ENCODE measurements at regions not wholly inside any gene's neighbourhood (a gene's known extent, or its start where the extent isn't known, plus 50 kb on each side); places are given as distances from the start of the nearest gene placed in this dataset.

DNA sequence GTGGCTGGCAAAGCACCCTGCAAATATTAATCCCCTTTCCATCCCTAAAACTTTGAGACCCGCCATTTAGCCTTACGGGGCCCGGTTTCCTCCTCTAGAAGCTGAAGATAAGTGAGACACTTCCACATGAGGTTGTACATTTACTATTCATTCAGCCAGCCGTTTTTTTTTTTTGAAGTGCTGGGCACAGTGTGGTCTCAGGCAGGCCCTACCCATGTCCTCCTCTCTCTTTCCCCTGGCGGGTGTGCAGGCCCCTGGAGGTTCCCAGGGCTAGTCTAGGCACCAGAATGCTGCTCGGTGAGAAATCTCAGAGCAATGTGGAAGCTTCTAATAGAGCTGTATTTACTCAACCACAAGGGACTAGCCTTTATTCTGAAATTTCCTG is 107.4 kb upstream of the LARP1 start:
- Histone ChIP-seq H3K23me2 (ENCODE audit: low read depth, low read length) (peaks cover 2% of the 10 kb centered on the region; the same call in 1 of the 2 replicates), H3K23ac (ENCODE audit: insufficient read length) (no peak overlapping the region), H3K18ac (ENCODE audit: extremely low read depth, low read length) (no peak overlapping the region), H3K79me1 (ENCODE audit: low read depth, low read length) (no peaks in the 10 kb centered on the region), H2BK120ac (replicated peaks; ENCODE audit: low read depth, low read length) (no peak overlapping the region), H3K27me3 (replicated peaks in 1 of 4; ENCODE audit: control insufficient read depth in 3 of 4, extremely low read depth in 1 of 4, insufficient read depth in 3 of 4, low read length in 3 of 4) (peaks cover 0 to 19% (median 12%) of the 10 kb centered on the region in 4 experiments; a peak in 5 of 7 replicates), H2BK15ac (ENCODE audit: low read length) (no peak overlapping the region), H3K4ac (replicated peaks; ENCODE audit: insufficient read length, low read depth, low read length) (no peak overlapping the region), H3K9ac (replicated peaks in 1 of 4; ENCODE audit: extremely low read depth in 1 of 4, low read depth in 3 of 4, low read length in 3 of 4) (0 out of 7 replicates have a peak overlapping the region, but pooled peaks of 2 of the 4 experiments have one; percentile 5 to 9), H2BK20ac (ENCODE audit: low read length) (0 out of 2 replicates have a peak overlapping the region, but pooled peaks have one; percentile 37), H4K8ac (ENCODE audit: extremely low read depth, insufficient read depth, low read length) (no peak overlapping the region), H2AFZ (ENCODE audit: low read length) (peak overlapping the region; percentile 84), H3K27ac (ENCODE audit: low read depth, low read length) (no peak overlapping the region), H4K20me1 (replicated peaks in 1 of 2; ENCODE audit: control insufficient read depth in 1 of 2, insufficient read depth in 2 of 2, low read length in 2 of 2) (no peaks in the 10 kb centered on the region), H3K56ac (replicated peaks; ENCODE audit: insufficient read length, low read depth, low read length) (no peak overlapping the region), H3K4me2 (ENCODE audit: insufficient read depth in 1 of 2, low read depth in 2 of 2, low read length in 2 of 2) (peak overlapping the region; percentile 63 to 69), H3K14ac (ENCODE audit: insufficient read length) (no peak overlapping the region), H2AK5ac (ENCODE audit: low read depth, low read length) (no peak overlapping the region), H4K5ac (ENCODE audit: insufficient read length, low read depth, low read length) (no peak overlapping the region), H2BK12ac (ENCODE audit: low read depth, low read length) (no peak overlapping the region; the same call in 1 of the 2 replicates), H3K36me3 (ENCODE audit: control insufficient read depth in 2 of 4, insufficient read depth in 4 of 4, low read length in 3 of 4) (no peaks in the 10 kb centered on the region), H3K79me2 (ENCODE audit: control insufficient read depth in 1 of 2, insufficient read depth in 2 of 2, low read length in 2 of 2) (no peaks in the 10 kb centered on the region), H4K91ac (replicated peaks; ENCODE audit: insufficient read length, low read length) (peak overlapping the region; percentile 54), H3K4me1 (replicated peaks in 1 of 4; ENCODE audit: control insufficient read depth in 3 of 4, insufficient read depth in 4 of 4, low read length in 3 of 4) (peaks cover 0 to 9% (median 5%) of the 10 kb centered on the region in 4 experiments; a peak in 4 of 7 replicates), H3K9me3 (ENCODE audit: insufficient read depth in 2 of 2, low read depth in 1 of 2, low read length in 1 of 2) (peaks cover 3 to 6% of the 10 kb centered on the region in 2 experiments; a peak in 1 of 4 replicates), H2BK5ac (ENCODE audit: low read depth, low read length) (no peak overlapping the region), H3K4me3 (ENCODE audit: extremely low read depth in 1 of 4, insufficient read depth in 2 of 4, low read depth in 3 of 4, low read length in 4 of 4) (peak overlapping the region; percentile 11 to 53 (median 38); a peak in 5 of 8 replicates)
- ChIA-PET POLR2A (ENCODE audit: partially characterized antibody) (interaction anchor here (0.6 to 1.8 kb wide), 8 partner anchors 28 to 384 kb away, joined by 3 to 5 read pairs (median 3); partner anchors contain the start of gene CNOT8), CTCF (ENCODE audit: partially characterized antibody) (interaction anchor here (0.6 to 4.3 kb wide), 11 partner anchors 17 to 582 kb away, joined by 3 to 25 read pairs (median 3); no protein-coding TSS in a partner anchor)
- 56% methylated on average over 5 of the region's 6 CpGs; no CpG with 5 or more reads in 1 of the 2 experiments for WGBS, 2 experiments (ENCODE audit: extremely low coverage in 1 of 2, insufficient coverage in 1 of 2, insufficient read length in 1 of 2, insufficient replicate concordance in 2 of 2, low coverage in 1 of 2, low lambda C conversion rate in 2 of 2, missing lambda C conversion rate in 1 of 2)
- FAIRE-seq (no peak), DNase-seq (ENCODE audit: low read depth in 1 of 2, low spot score in 2 of 2) (no peak)
- TF ChIP-seq POLR2A (IDR thresholded peaks at IDR 0.05; ENCODE audit: control extremely low read depth in 1 of 2, low read depth in 2 of 2, low read length in 2 of 2), result no peak
- TF ChIP-seq RFX5 (IDR thresholded peaks at IDR 0.05; ENCODE audit: borderline replicate concordance, low read depth, low read length), result no peak
- no peak for TF ChIP-seq CEBPB (IDR thresholded peaks at IDR 0.05; ENCODE audit: low read depth, low read length)
